Right atrium auricular region (tissue), 2 donors: ENCODE measurements at regions not wholly inside any gene's neighbourhood (a gene's known extent, or its start where the extent isn't known, plus 50 kb on each side); places are given as distances from the start of the nearest gene placed in this dataset.

Source experiments
- DNase-seq: peaks from one replicate; pipeline ENCODE4 v3.0.0-alpha.2; 2019; ENCODE audit warnings: low spot score
- H3K27ac ChIP-seq, 2 donors: fragments of 200-600 bp; sonication (generic); 1 replicate in 1 of 2; 2 replicates in 1 of 2; pipeline ENCODE4 v1.5.1; 2016 to 2019
- H3K27me3 ChIP-seq, 2 donors: fragments of 200-600 bp; sonication (generic); one replicate each; pipeline versions ENCODE4 v1.5.1 to v1.6.0; 2017 to 2019
- H3K36me3 ChIP-seq: fragments of 200-600 bp; sonication (generic); one replicate; pipeline ENCODE4 v1.5.1; 2016
- H3K4me1 ChIP-seq, 2 donors: fragments of 200-600 bp; sonication (generic); one replicate each; pipeline versions ENCODE4 v1.5.1 to v1.6.0; 2017 to 2019
- H3K4me3 ChIP-seq, 2 donors: fragments of 200-600 bp; sonication (generic); 1 replicate in 1 of 2; 2 replicates in 1 of 2; pipeline ENCODE4 v1.5.1; 2017 to 2019; ENCODE audit warnings: mild to moderate bottlenecking in 1 of 2, moderate library complexity in 1 of 2
- H3K9me3 ChIP-seq, 2 donors: fragments of 200-600 bp; sonication (generic); one replicate each; pipeline ENCODE4 v1.5.1; 2019
- CTCF ChIP-seq, 2 donors: fragments of 200-600 bp; sonication (generic); IDR thresholded peaks; one replicate each; pipeline ENCODE4 v1.5.1; 2019; ENCODE audit warnings: antibody characterized with exemption in 2 of 2

GRCh38 chr21:18153063-18153462 is 91.6 kb upstream of the CHODL start:
- H3K4me3 ChIP-seq: no peak overlapping the region
- no peaks in the 10 kb centered on the region for H3K4me1 ChIP-seq
- TF ChIP-seq CTCF (IDR thresholded peaks at IDR 0.05): no peak
- DNase-seq: no peak
- H3K27me3 ChIP-seq: no peaks in the 10 kb centered on the region
- no peaks in the 10 kb centered on the region for H3K9me3 ChIP-seq
- no peaks in the 10 kb centered on the region for H3K36me3 ChIP-seq
- no peak overlapping the region for H3K27ac ChIP-seq

GRCh38 chr21:18152371-18152770 is 92.3 kb upstream of the CHODL start:
- DNase-seq: no peak
- Histone ChIP-seq H3K36me3 (no peaks in the 10 kb centered on the region), H3K27me3 (no peaks in the 10 kb centered on the region), H3K9me3 (no peaks in the 10 kb centered on the region), H3K27ac (no peak overlapping the region), H3K4me1 (no peaks in the 10 kb centered on the region), H3K4me3 (no peak overlapping the region)
- TF ChIP-seq CTCF (IDR thresholded peaks at IDR 0.05): no peak

DNA sequence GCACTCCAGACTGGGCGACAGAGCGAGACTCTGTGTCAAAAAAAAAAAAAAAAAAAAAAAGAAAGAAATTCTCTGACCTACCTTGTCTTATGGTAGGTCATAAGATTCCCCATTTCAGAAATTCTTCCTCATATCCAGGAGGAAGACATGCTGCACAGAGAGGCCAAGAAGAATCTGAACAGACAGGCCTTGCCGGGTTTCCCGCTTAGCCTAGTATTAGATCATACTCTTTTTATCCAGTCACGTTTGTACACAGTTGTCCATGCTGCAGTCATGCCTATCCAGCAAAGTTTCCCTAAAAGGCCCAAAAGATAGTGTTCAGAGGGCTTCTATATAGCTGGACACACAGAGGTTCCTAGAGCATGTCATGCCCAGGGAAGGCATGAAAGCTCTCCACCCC is 93.6 kb upstream of the CHODL start:
- TF ChIP-seq CTCF (IDR thresholded peaks at IDR 0.05): no peak
- Histone ChIP-seq H3K4me3 (no peak overlapping the region), H3K36me3 (no peaks in the 10 kb centered on the region), H3K27ac (no peak overlapping the region), H3K9me3 (no peaks in the 10 kb centered on the region), H3K27me3 (no peaks in the 10 kb centered on the region), H3K4me1 (no peaks in the 10 kb centered on the region)
- DNase-seq: no peak

DNA sequence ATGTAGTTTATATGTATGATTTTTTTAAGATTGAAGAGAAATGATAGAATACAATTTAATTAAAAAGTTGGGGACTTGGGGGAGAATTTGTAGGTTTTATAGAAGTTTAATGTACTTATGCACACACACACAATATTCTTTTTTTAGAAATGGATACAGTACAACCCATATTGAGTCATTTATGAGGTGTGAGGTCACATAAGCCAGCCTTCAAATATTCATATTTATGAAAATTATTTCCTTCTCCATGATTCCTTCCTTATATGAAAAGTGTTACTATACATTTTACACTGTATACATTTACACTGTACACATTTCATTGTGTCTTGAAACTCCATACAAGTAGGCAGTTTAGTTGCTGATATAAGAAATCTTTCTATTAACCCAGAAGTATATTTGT is 96.2 kb upstream of the CHODL start:
- H3K9me3 ChIP-seq: no peaks in the 10 kb centered on the region
- H3K4me1 ChIP-seq: no peaks in the 10 kb centered on the region
- no peak overlapping the region for H3K4me3 ChIP-seq
- H3K27ac ChIP-seq: no peak overlapping the region
- H3K27me3 ChIP-seq: no peaks in the 10 kb centered on the region
- no peak for TF ChIP-seq CTCF (IDR thresholded peaks at IDR 0.05)
- H3K36me3 ChIP-seq: no peaks in the 10 kb centered on the region
- DNase-seq: no peak

DNA sequence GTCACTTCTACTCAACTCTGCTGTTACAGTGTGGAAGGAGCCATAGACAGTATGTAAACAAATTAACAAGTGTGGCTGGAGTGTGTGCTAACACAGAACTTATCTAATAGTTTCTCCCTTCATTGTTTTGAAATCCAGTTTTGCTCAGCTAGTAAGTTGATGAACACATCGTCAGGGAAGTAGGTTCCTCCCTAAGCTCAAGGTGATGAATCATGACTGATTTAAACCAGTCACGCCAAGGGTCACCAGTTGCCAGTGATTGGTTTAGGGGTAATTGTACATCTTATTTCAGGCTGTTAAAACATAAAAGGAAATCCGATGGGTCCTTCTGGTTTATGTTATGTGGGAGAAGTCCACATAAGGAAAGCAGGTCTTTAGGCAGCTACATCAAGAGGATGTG is 97.0 kb upstream of the CHODL start:
- H3K27ac ChIP-seq: no peak overlapping the region
- H3K36me3 ChIP-seq: no peaks in the 10 kb centered on the region
- H3K9me3 ChIP-seq: no peaks in the 10 kb centered on the region
- no peak overlapping the region for H3K4me3 ChIP-seq
- no peak for TF ChIP-seq CTCF (IDR thresholded peaks at IDR 0.05)
- DNase-seq: no peak
- H3K27me3 ChIP-seq: no peaks in the 10 kb centered on the region
- no peaks in the 10 kb centered on the region for H3K4me1 ChIP-seq

GRCh38 chr21:18146820-18147219 is 97.8 kb upstream of the CHODL start:
- no peak for DNase-seq
- H3K36me3 ChIP-seq: no peaks in the 10 kb centered on the region
- no peaks in the 10 kb centered on the region for H3K4me1 ChIP-seq
- no peak for TF ChIP-seq CTCF (IDR thresholded peaks at IDR 0.05)
- no peaks in the 10 kb centered on the region for H3K27me3 ChIP-seq
- H3K27ac ChIP-seq: no peak overlapping the region
- no peak overlapping the region for H3K4me3 ChIP-seq
- H3K9me3 ChIP-seq: no peaks in the 10 kb centered on the region
